ENCODE measurements at regions not wholly inside any gene's neighbourhood (a gene's known extent, or its start where the extent isn't known, plus 50 kb on each side); places are given as distances from the start of the nearest gene placed in this dataset.
"Not testable (repeated sequence)": the region's sequence is repeated elsewhere in the genome, so short reads cannot be mapped to it uniquely, and the experiment has no call there.

GRCh38 chr1:198955085-198955484, 316.2 kb downstream of the PTPRC start:
- TF ChIP-seq CTCF (IDR thresholded peaks at IDR 0.05; ENCODE audit: insufficient read depth, low read depth, low read length, missing control alignments), result no peak
- no peak for DNase-seq (ENCODE audit: low read depth)
- H3K4me3 ChIP-seq (ENCODE audit: low read depth, low read length), result no peak overlapping the region

DNA sequence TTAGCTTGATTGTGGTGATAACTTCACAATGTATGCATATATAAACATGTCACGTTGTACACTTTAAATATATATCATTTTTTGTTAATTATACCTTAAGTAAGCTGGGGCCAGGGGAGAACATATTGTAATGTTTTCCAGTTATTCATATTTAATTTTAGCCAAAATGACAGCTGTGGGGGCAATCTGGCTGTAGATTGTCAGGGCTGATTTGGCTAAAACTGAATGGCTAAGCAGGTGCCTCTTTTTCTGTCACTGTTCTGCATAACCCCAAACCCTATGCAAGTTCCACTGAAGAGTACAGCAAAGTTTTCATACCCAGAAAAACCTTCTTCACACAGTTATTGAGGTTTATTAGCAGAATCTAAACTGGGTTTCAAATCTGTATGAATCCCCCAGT, 318.2 kb downstream of the PTPRC start:
- TF ChIP-seq CTCF (IDR thresholded peaks at IDR 0.05; ENCODE audit: insufficient read depth, low read depth, low read length, missing control alignments), result no peak
- H3K4me3 ChIP-seq (ENCODE audit: low read depth, low read length), result no peak overlapping the region
- DNase-seq (ENCODE audit: low read depth), result no peak

GRCh38 chr1:198959032-198959431, 320.2 kb downstream of the PTPRC start:
- no peak for TF ChIP-seq CTCF (IDR thresholded peaks at IDR 0.05; ENCODE audit: insufficient read depth, low read depth, low read length, missing control alignments)
- no peak for DNase-seq (ENCODE audit: low read depth)
- H3K4me3 ChIP-seq (ENCODE audit: low read depth, low read length), result no peak overlapping the region

DNA sequence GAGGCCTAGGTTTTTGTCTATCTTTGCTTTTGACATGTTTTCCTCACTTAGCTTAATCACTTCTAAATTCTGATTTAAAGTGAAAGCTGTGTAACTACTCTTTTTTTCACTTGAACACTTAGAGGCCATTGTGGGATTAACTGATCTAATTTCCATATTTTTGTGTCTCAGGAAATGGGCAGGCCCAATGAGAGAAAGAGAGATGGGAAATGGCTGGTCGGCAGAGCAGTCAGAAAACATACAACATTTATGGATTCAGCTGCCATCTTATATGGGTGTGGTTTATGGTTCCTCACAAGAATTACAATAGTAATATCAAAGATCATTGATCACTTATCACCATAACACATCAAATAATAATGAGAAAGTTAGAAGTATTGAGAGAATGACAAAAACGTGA, 320.8 kb downstream of the PTPRC start:
- no peak for DNase-seq (ENCODE audit: low read depth)
- TF ChIP-seq CTCF (IDR thresholded peaks at IDR 0.05; ENCODE audit: insufficient read depth, low read depth, low read length, missing control alignments), result no peak
- no peak overlapping the region for H3K4me3 ChIP-seq (ENCODE audit: low read depth, low read length)

- DNase-seq (ENCODE audit: low read depth); H3K4me3 ChIP-seq (ENCODE audit: low read depth, low read length): not testable (repeated sequence)
Measured at GRCh38 chr1:198963796-198964195, 325.0 kb downstream of the PTPRC start.

GRCh38 chr1:198966519-198966918, 327.7 kb downstream of the PTPRC start:
- H3K4me3 ChIP-seq (ENCODE audit: low read depth, low read length), result no peak overlapping the region
- DNase-seq (ENCODE audit: low read depth), result no peak
- TF ChIP-seq CTCF (IDR thresholded peaks at IDR 0.05; ENCODE audit: insufficient read depth, low read depth, low read length, missing control alignments), result no peak

DNA sequence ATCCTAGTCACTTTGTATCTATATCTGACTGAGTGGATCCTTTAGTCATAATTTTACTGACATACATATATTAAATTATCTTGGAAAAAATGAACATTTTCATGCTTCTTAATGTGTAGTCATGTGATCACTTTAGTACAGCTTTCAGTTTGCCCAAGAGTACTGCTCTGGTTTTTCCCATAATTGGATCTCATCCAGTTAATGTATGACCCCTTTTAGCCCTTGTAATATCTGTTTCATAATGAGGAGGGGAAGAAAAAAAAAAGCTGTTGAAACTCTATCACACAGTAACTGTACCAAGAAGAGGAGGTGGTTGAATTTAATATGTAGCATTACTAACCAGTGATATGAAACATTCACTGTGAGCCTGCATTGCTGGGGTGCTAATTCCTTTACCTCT, 328.7 kb downstream of the PTPRC start:
- no peak for TF ChIP-seq CTCF (IDR thresholded peaks at IDR 0.05; ENCODE audit: insufficient read depth, low read depth, low read length, missing control alignments)
- H3K4me3 ChIP-seq (ENCODE audit: low read depth, low read length), result no peak overlapping the region
- no peak for DNase-seq (ENCODE audit: low read depth)

- H3K4me3 ChIP-seq (ENCODE audit: low read depth, low read length), result no peak overlapping the region
- no peak for DNase-seq (ENCODE audit: low read depth)
- TF ChIP-seq CTCF (IDR thresholded peaks at IDR 0.05; ENCODE audit: insufficient read depth, low read depth, low read length, missing control alignments), result no peak
Measured at GRCh38 chr1:198968866-198969265, 330.0 kb downstream of the PTPRC start.

All from GM12865 (cell line).